GM23338 (cell line): ENCODE measurements at regions not wholly inside any gene's neighbourhood (a gene's known extent, or its start where the extent isn't known, plus 50 kb on each side); places are given as distances from the start of the nearest gene placed in this dataset.

Source experiments
- ATAC-seq: fragments of 200-7000 bp; cut with Tn5 transposase; 3 replicates; pipeline ENCODE4 v1.9.1; 2020
- DNase-seq: peaks from one replicate; pipeline ENCODE4 v3.0.0-alpha.2; 2015; ENCODE audit warnings: low spot score
- H2AFZ ChIP-seq: fragments of 200-600 bp; sonication (generic); 2 replicates; pipeline ENCODE4 v1.8.0; 2016; ENCODE audit warnings: antibody characterized with exemption, mild to moderate bottlenecking, moderate library complexity
- H3F3A ChIP-seq: fragments of 200-600 bp; sonication (generic); replicated peaks from 2 replicates; pipeline ENCODE4 v1.8.0; 2017; ENCODE audit warnings: antibody characterized with exemption, mixed run types, low read depth
- H3K27ac ChIP-seq: fragments of 200-600 bp; sonication (generic); 2 replicates; pipeline ENCODE4 v1.6.1; 2016; ENCODE audit warnings: low read depth
- H3K27me3 ChIP-seq: fragments of 200-600 bp; sonication (generic); 2 replicates; pipeline ENCODE4 v1.8.0; 2016; ENCODE audit warnings: mild to moderate bottlenecking, mixed run types, moderate library complexity; ENCODE audit not compliant: insufficient read depth
- H3K36me3 ChIP-seq: fragments of 200-600 bp; sonication (generic); 2 replicates; pipeline ENCODE4 v1.8.0; 2016; ENCODE audit warnings: mild to moderate bottlenecking; ENCODE audit not compliant: insufficient read depth
- H3K4me1 ChIP-seq: fragments of 200-600 bp; sonication (generic); 2 replicates; pipeline ENCODE4 v1.8.0; 2016; ENCODE audit warnings: mild to moderate bottlenecking, moderate library complexity; ENCODE audit not compliant: insufficient read depth
- H3K4me2 ChIP-seq: fragments of 200-600 bp; sonication (generic); 2 replicates; pipeline ENCODE4 v1.7.1; 2017; ENCODE audit warnings: mixed run types
- H3K4me3 ChIP-seq: fragments of 200-600 bp; sonication (generic); 2 replicates; pipeline ENCODE4 v1.6.1; 2016; ENCODE audit warnings: mixed run types
- H3K79me2 ChIP-seq: fragments of 200-600 bp; sonication (generic); replicated peaks from 2 replicates; pipeline ENCODE4 v1.8.0; 2017; ENCODE audit warnings: mild to moderate bottlenecking; ENCODE audit not compliant: insufficient read depth
- H3K9me2 ChIP-seq: fragments of 200-600 bp; sonication (generic); 2 replicates; pipeline ENCODE4 v1.8.0; 2017; ENCODE audit not compliant: insufficient read depth
- H4K20me1 ChIP-seq: fragments of 200-600 bp; sonication (generic); replicated peaks from 2 replicates; pipeline ENCODE4 v1.8.0; 2017; ENCODE audit warnings: mild to moderate bottlenecking; ENCODE audit not compliant: insufficient read depth
- H3K27ac Mint-ChIP-seq: 2 replicates; pipeline ENCODE4 v1.8.0; 2020; ENCODE audit warnings: inconsistent platforms, mild to moderate bottlenecking, moderate library complexity, mixed read lengths
- H3K27me3 Mint-ChIP-seq: 3 replicates; pipeline ENCODE4 v1.8.0; 2022; ENCODE audit warnings: low read depth, mild to moderate bottlenecking, moderate library complexity, mixed read lengths, inconsistent platforms; ENCODE audit not compliant: insufficient read depth, poor library complexity
- H3K36me3 Mint-ChIP-seq: 3 replicates; pipeline ENCODE4 v1.8.0; 2021; ENCODE audit warnings: low read depth, mild to moderate bottlenecking, inconsistent platforms, moderate library complexity, mixed read lengths
- H3K4me1 Mint-ChIP-seq: 3 replicates; pipeline ENCODE4 v1.8.0; 2020; ENCODE audit warnings: mild to moderate bottlenecking, inconsistent platforms, mixed read lengths
- H3K4me3 Mint-ChIP-seq: 3 replicates; pipeline ENCODE4 v1.8.0; 2021; ENCODE audit warnings: moderate library complexity, mild to moderate bottlenecking, inconsistent platforms, mixed read lengths
- H3K9me3 Mint-ChIP-seq: 3 replicates; pipeline ENCODE4 v1.8.0; 2020; ENCODE audit warnings: moderate library complexity, mild to moderate bottlenecking, inconsistent platforms, mixed read lengths
- CREB1 ChIP-seq: fragments of 250-450 bp; sonication (Bioruptor Pico); IDR thresholded peaks from 2 replicates; pipeline ENCODE4 v1.5.0; 2020; ENCODE audit warnings: low read depth, mild to moderate bottlenecking, moderate library complexity
- ETS1 ChIP-seq: IDR thresholded peaks from 2 replicates; pipeline ENCODE4 v1.6.1; 2016; ENCODE audit warnings: antibody characterized with exemption
- EZH2 ChIP-seq: fragments of 200-600 bp; sonication (generic); IDR thresholded peaks from one replicate; pipeline ENCODE4 v1.8.0; 2017; ENCODE audit warnings: antibody characterized with exemption, mild to moderate bottlenecking, low read depth; ENCODE audit not compliant: unreplicated experiment
- NANOG ChIP-seq: IDR thresholded peaks from 2 replicates; pipeline ENCODE4 v1.6.1; 2016; ENCODE audit warnings: antibody characterized with exemption, borderline replicate concordance
- POLR2AphosphoS5 ChIP-seq: IDR thresholded peaks from 2 replicates; pipeline ENCODE4 v1.6.1; 2016; ENCODE audit warnings: antibody characterized with exemption, low read depth
- REST ChIP-seq: IDR thresholded peaks from one replicate; pipeline ENCODE4 v1.6.1; 2018; ENCODE audit warnings: antibody characterized with exemption; ENCODE audit not compliant: unreplicated experiment
- STAT1 ChIP-seq: IDR thresholded peaks from one replicate; pipeline ENCODE4 v1.6.1; 2016; ENCODE audit warnings: antibody characterized with exemption; ENCODE audit not compliant: unreplicated experiment
- ZNF331 ChIP-seq: fragments of 250-450 bp; sonication (Bioruptor Pico); IDR thresholded peaks from 2 replicates; pipeline ENCODE4 v1.5.0; 2020; ENCODE audit warnings: low read depth, mild to moderate bottlenecking, moderate library complexity

- TF ChIP-seq REST (no peak), EZH2 (no peak), NANOG (no peak), ZNF331 (no peak), ETS1 (no peak)
Measured at GRCh38 chr11:81245791-81246190, 1487.9 kb downstream of the FAM181B start (continued).

GRCh38 chr11:81241672-81242275 is 1491.9 kb downstream of the FAM181B start:
- Histone ChIP-seq H3F3A (no peaks in the 10 kb centered on the region), H4K20me1 (no peaks in the 10 kb centered on the region), H3K36me3 (no peaks in the 10 kb centered on the region), H3K9me2 (no peaks in the 10 kb centered on the region), H2AFZ (no peak overlapping the region), H3K4me1 (no peaks in the 10 kb centered on the region), H3K4me3 (no peak overlapping the region), H3K79me2 (no peaks in the 10 kb centered on the region), H3K27ac (no peak overlapping the region), H3K4me2 (no peak overlapping the region), H3K27me3 (no peaks in the 10 kb centered on the region)
- Mint-ChIP-seq H3K4me3 (no peak overlapping the region), H3K9me3 (no peaks in the 10 kb centered on the region), H3K27ac (no peak overlapping the region), H3K36me3 (no peaks in the 10 kb centered on the region), H3K4me1 (peaks cover 2% of the 10 kb centered on the region; the same call in 1 of the 3 replicates), H3K27me3 (no peaks in the 10 kb centered on the region)
- ATAC-seq (no peak), DNase-seq (no peak)
- no peak for TF ChIP-seq ZNF331
- TF ChIP-seq REST: no peak
- no peak for TF ChIP-seq ETS1
- no peak for TF ChIP-seq STAT1
- no peak for TF ChIP-seq NANOG
- no peak for TF ChIP-seq EZH2
- TF ChIP-seq CREB1 (CRISPR knock-in tag): no peak
- no peak for TF ChIP-seq POLR2AphosphoS5
